NCI-H1105 treated with DMSO at 0.1 percent for 48 hours (cell line): ENCODE measurements at regions not wholly inside any gene's neighbourhood (a gene's known extent, or its start where the extent isn't known, plus 50 kb on each side); places are given as distances from the start of the nearest gene placed in this dataset.

Source experiments
- DNase-seq: peaks from one replicate; lab custom pipeline; 2025; lab: John Stamatoyannopoulos, UW

DNA sequence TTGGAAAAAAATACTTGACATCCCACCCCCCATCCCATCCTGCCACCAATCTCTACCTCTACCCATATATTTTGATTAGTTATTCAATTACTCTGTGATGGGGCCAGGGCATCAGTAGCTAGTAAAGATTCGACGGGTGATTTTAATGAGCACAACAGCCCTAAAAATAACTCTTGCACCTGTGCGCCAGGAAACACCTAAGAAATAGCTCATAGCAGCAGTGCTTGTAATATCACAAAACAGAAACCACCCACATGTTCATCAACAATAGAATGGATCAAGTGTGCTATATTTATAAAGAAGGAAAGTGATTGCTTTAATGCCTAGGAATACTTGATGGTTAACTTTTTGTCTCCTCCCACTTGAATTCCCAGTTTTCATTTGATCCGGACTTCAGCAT, 225.6 kb upstream of the LCORL start:
- no peak for DNase-seq

DNA sequence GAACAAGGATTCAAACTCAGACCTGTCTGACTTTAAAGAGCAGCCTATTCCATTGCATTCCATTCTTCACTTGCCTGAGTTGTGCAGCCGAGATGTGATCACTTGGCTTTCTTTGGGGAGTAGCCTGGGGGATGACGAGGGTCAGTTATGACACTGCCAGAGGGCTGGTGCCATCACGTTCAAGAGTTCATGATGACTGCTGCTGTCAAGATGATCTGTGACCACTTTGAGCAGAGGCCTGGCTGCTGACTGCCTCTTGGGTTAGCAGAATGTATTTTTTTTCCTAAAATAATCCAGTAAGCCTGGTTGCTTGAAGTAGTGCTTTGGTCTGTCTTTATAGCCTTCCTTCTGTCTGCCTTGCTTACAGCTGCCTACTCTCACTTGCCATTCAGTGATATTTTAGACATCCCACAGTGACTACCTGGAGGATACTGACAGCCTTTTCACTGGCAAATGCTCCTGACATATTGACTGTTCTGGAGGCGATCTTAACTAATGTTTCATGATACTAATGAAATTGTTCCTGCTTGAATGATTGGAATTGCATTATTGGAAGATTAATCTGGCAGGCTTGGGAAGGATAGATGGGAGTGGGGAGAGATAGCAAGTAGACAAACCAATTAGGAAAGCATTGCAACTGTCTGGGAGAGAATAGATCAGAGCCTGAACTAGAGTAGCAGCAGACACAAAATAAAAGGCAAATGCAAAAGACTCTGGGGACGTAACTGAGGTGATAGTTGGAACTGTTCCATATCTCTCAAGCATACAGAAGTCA, 221.6 kb upstream of the LCORL start:
- no peak for DNase-seq

DNA sequence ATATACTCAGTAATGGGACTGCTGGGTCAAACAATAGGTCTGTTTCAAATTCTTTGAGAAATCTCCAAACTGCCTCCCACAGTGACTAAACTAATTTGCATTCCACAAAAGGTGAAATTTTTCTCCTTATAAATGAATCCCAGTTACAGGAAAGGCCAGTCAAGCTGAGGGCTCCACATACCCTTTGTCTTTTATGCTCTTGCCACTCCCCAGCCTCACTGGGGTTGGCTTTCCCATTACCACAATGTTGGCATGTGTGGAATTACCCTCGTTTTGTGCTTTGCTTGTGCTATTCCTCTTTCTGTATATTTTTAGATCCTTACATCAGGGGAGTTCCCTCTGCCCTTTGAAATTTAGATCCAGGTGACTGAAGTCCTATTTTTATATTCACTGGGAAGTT, 220.2 kb upstream of the LCORL start:
- DNase-seq = no peak

DNA sequence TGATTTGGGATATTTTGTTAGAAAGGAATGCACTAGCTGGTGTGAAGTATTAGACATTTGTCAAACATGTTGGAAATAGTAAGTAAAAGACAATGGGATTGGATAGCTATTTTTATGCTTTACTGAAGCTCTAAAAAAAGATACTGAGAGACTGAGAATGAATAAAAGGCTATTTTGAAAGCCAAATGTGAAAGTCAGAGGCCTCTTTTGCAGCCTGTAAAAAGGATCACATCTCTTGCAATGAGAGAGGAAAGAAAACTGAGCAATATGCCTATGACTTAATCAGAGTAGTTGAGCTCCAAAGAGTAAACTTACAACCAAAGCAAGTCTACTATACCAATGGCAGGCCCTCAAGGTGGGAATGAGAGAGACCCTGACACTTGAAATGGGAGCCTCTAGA, 212.6 kb upstream of the LCORL start:
- DNase-seq = no peak

DNA sequence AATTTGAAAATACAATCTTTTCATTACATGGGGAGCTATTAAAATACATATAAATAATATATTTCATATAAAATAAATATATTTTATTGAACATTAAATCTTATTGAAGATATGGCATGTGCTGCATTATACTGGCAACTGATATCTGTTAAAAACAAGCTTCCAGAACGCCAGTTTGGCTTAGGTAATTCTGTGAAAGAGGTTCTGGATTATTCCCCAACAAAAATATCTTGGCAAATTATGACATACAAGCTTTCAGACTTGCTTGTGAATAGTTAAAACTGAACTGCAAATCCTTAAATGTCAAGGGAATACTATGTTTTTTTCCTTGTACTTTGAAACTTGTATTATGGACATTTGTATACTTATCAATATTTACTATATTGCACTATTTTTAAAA, 210.2 kb upstream of the LCORL start:
- DNase-seq = no peak

DNA sequence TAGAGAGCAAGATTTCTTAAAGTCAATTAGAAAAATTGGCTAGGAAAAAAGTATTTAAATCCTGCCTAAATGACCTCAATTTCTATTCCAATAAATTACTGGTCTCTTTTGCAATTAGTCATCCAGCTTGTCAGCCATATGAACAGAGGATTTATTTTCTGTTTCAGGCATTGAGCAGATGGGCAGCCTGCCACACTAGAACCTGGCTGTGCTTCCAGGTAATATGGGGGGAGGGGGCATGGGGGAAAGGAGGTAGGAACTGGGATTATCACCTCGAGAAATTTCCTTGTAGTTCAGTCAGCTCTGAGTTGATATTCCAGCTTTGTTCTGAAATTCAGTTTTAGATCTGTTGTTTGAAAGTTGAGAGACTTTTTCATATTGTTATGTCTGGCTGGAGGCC, 206.3 kb upstream of the LCORL start:
- no peak for DNase-seq

DNA sequence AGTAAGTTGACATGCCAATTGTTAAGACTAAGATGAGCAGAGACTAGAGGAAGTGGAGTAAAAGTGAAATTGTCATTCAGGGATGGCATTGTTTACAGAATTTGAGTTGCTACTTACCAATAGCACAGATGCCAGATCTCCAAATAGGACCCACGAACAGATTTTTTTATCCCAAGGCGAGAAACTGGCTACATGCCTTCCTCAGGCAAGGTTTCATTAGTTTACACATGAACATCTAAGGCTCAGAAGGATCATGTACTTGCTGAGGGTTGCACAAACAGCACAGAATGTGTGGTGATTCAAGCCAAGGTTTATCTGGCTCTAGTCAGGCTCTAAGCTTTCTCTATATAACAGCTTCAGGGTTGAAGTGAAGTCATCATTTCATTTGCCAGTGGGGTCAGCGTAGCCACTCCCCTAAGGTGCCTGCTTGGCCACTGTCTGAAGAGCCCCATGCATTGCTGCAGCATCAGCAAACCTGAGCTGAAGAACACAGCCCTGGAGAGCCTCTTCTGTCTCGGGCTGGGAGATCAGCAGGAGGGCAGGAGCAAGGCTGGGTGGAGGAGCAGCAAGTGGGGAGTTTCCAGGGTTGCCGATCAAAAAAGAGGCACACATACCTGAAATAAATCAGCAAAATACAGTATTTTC, 193.0 kb upstream of the LCORL start:
- no peak for DNase-seq

DNA sequence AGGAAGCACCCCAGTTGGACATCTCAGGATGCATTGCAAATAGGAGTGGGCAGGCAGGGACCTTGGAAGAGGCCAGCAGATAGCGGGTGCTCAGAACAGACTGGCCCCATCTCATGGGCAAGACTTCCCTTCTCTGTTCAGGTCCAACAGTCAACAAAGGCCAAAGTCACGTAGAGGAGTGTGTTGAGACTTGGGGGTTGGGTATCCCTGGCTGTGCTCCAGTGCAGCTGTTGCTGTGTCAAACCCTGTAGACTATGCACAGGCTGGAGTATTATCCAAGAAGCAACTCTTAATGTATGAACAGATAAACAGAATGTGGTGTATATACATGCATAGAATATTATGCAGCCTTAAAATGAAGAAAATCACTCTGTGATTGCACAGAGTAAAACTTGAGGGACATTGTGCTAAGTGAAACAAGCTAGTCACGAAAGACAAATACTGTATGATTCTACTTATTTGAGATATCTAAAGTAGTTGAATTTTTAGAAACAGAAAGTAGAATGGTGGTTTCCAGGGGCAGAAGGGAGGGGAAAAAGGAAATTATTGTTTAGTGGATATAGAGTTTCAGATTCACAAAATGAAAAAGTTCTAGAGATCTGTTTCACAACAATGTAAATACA, 192.1 kb upstream of the LCORL start:
- no peak for DNase-seq

DNA sequence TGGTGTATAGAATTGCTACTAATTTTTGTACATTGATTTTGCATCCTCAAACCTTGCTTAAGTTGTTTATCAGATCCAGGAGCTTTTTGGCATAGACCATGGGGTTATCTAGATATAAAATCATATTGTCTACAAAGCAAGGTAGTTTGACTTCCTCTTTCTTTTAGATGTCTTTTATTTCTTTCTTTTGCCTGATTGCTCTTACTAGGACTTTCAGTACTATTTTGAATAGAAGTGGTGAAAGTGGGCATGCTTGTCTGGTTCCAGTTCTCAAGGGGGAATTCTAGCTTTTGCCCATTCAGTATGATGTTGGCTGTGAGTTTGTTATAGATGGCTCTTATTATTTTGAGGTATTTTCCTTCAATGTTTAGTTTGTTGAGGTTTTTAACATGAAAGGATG, 187.9 kb upstream of the LCORL start:
- no peak for DNase-seq

DNA sequence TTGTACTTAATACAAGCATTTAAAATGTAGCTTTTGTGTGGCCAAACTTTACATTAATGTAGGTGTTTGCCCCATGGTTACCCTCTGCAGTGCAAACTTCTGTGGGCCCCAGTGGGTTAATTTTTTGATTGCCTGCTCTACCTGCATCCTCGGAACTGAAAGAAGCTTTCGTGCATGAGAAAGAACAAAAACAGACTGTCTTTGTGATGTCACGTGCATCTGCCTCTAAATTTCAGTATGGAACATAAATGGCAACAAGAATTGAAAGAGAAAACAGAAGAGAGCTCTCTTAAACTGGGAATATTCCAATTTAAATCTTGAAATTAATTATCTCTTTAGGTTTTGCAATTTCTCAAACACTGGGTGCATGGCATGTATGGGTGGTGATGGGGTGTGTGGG, 182.4 kb upstream of the LCORL start:
- no peak for DNase-seq

DNA sequence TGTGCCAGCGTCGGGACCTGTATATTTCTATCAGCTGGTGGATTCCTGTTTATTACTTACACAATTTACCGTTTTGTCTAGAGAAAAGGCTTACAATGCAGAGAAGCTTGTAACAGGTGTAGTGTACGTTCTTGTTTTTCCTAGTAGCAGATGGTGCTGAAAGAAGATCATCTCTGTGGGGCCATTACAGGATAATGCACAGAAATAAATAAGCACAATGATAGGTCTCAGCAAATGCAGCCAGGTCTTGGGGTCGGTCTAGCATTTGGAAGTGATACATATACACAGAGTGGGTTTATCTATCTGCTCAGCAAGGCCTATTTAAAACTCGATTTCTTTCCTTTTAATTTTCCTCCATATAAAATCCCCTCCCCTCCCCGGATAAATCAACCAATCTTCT, 180.9 kb upstream of the LCORL start:
- DNase-seq = no peak

DNA sequence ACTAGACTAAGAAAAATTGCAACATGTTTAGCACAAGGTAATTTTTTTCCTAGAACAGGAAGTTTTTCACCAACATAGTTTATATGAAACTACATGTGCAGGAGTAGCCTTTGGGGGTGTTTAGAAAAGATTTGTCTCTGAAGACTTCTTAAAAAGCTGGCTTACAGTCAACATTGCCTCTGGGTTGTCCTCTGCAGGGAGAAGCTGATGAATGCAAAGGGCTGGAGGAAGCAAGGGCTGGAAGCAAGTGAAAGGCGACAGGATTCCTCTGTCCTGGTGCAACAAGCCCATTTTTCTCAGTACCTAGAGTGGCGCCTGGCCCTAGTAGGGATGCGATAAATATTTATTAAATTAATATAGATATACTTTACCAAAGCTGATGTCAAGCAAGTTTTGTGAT, 180.3 kb upstream of the LCORL start:
- no peak for DNase-seq

DNA sequence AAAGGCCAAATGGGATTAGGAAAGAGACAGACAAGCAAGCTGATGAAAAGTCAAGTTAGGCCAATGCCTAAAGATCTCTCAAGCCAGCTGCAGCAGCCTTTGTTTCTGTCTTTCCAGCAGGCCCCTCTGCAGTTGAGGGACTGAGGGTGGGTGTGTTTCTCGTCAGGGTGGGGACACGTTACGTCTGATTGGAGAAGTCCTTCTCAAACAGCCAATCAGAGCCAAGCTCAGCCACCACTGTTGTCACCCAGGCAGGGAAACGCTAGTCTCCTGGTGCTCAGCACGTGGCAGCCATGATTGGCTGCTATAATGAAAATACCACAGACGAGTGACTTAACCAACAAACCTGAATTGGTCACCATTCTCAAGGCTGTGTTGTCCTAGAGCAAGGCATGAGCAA, 177.1 kb upstream of the LCORL start:
- no peak for DNase-seq

DNA sequence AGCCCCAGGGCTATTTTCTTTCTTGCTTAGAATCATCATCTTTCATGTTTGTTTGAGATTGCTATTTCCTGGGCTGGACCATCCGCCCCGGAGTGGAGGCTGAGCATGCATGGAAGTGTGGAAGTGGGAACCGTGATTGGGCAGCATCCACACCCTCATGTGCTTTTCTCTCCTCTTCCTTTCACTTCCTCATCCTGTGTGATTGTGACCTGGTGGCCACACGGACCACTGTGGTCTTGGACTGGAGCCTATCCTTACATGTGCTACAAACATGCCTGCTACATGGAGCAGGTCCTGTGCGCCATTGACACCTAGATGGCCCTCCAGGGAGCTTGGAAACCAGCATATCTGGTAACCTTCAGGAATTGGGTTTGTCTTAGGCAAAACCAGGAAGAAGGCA, 175.9 kb upstream of the LCORL start:
- DNase-seq = no peak

DNA sequence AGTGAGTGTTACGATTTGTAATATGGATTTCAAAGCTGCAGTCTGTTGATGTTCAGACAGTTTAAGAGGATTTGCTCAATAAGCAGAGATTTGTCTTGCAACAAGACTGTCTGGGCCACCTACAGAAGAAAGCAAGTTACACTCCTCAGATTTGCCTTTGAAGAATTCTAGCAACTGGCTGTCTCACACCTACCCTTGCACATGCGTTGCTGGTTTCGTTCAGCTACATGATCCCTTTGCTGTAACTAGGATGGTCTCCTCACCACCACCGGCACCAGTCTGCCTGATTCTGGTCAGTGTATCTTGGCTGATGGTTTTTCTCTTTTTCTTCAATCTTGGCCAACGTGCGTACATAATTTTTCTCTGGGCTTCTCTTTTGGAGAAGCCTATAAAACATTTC, 172.7 kb upstream of the LCORL start:
- no peak for DNase-seq

DNA sequence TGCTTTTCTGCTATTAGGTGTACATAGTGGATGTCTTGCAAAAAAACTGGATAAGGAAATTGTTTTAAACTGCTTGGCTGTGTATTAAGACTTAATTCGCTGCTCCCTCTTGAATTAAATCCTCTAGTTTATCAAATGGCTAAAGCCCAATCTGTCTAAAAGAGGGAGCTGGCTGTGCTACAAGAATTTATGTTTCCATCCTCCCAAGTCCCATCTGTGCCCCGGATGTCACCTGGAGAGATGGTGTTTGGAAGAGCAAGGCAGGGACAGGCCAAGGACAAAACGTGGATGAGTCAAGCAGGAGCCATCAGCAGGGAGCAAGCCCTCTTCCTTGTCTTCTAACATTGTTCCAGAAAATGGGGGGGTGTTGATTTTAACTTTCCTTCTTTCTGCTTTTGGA, 171.3 kb upstream of the LCORL start:
- DNase-seq = no peak

DNA sequence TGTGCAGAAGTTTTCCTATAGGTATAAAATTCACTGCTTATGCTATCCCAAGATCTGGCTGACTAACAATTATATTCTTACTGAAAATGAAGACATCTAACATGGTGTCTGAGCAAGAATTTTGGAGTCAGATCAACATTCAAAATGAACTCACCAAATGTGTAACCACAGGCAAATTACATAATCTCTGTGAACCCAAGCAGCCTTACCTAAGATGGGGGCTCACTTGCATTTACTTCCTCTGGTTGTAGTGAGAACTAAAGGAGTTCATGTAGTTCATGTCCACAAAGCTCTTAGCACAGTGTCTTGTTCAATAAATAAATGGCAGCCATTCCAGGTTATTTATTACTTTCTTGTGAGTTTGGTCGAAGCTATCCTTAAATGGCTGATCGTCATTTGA, 163.9 kb upstream of the LCORL start:
- no peak for DNase-seq

DNA sequence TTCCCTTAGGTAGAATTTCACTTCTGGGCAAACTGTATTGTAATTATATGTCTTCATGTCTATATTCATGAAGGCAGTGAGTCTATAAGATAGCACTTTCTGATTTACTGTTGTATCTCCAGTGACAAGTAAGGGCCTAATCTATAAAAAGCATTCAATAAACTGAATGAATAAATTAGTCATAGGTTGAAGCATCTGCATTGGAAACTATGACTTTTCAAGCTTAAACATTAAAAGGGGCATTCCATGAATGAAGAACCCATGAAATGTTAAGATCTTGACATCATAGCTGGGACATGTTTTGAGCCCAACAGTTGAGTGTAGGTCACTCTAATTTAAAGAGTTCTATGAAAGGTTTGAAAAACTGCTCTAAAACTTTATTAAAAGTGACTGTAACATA, 159.3 kb upstream of the LCORL start:
- no peak for DNase-seq

DNA sequence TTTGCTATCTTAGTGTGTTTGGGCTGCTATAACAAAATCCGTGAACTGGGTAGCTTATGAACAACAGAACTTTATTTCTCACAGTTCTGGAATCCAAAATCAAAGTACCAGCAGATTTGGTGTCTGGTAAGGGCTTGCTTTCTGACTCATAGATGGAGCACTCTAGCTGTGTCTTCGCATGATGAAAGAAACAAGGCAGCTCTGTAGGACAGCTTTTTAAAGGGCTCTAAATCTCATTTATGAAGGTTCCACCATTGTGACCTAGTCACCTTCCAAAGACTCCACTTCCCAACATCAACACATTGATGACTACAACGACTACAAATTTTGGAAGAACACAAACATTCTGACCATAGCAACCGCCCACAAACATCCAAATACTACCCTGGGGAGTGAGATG, 158.6 kb upstream of the LCORL start:
- DNase-seq = no peak

DNA sequence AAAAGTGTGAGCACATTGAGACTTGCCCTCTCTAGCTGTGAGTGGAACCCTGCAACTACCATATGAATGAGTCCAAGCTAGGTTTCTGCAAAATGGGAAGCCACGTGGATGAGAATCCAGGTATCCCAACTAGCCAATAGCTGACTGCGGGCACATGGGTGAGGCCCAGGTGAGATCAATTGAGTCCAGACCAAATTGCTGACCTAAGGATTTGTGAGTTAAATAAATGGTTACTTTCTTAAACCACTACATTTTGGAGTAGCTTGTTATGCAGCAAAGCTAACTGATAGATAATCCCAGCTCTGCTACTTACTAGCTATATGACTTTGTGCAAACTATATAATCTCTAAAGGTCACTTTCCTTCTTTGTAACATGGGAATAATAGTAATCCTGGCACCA, 150.3 kb upstream of the LCORL start:
- no peak for DNase-seq

DNA sequence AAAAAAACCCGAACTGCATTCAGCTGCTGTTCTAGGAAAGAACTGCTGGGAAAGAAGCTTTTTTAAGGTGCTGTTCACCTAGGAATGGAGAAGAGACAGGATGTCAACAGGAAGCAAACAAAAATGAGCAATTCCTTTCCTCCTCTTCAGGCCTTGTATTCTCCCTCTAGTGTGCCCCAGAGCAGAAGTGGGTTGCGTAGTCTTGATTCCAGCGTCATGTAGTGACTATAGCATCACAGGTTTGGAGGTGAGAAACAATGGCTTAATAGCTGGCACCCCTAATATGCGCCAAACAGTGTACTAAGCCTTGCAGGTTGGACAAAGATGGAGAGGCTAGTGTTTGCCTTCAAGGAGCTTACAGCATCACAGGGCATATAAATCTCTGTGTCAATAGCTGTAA, 146.3 kb upstream of the LCORL start:
- DNase-seq = no peak

DNA sequence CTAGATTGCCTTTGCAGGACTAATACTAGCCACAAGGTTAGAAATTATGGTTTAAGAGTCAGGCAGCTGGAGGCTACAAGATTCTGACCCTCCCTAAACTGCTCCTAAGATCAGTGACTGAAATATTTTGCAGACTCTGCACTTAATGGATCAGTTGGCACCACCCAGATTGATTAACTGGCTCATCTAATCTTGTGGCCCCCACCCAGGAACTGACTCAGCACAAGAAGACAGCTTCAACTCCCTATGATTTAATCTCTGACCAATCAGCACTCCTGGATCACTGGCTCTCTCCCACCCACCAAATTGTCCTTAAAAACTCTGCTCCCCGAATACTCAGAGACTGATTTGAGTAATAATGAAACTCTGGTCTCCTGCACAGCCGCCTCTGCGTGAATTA, 145.4 kb upstream of the LCORL start:
- DNase-seq = no peak

DNA sequence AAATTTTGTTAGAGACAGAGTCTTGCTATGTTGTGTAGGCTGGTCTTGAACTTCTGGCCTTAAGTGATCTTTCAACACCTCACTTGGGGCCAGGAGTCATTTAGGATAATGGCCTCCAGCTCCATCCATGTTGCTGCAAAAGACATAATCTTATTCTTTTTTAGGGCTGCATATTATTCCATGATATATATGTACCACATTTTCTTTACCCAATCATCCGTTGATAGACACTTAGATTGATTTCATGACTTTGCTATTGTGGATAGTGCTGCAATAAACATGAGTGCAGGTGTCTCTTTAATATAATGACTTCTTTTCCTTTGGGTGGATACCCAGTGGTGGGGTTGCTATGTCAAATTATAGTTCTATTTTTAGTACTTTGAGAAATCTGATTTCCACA, 140.9 kb upstream of the LCORL start:
- DNase-seq = no peak
